ENCODE measurements at regions not wholly inside any gene's neighbourhood (a gene's known extent, or its start where the extent isn't known, plus 50 kb on each side); places are given as distances from the start of the nearest gene placed in this dataset.
"Not testable (repeated sequence)": the region's sequence is repeated elsewhere in the genome, so short reads cannot be mapped to it uniquely, and the experiment has no call there.

- H3K36me3 ChIP-seq (ENCODE audit: control insufficient read depth, insufficient read depth, low read length) = no peaks in the 10 kb centered on the region
- no peak overlapping the region for H3K4me3 ChIP-seq (ENCODE audit: low read length)
- no CpG with 5 or more reads among the region's 2 CpGs for WGBS (ENCODE audit: insufficient coverage)
- H3K27me3 ChIP-seq (ENCODE audit: control insufficient read depth, insufficient read depth, low read length) = no peaks in the 10 kb centered on the region
- DNase-seq = no peak
- H3K9me3 ChIP-seq (replicated peaks; ENCODE audit: control insufficient read depth, low read depth, low read length) = no peaks in the 10 kb centered on the region
- no peaks in the 10 kb centered on the region for H3K4me1 ChIP-seq (ENCODE audit: control insufficient read depth, insufficient read depth, low read length)
- no peak overlapping the region for H3K27ac ChIP-seq (ENCODE audit: low read length)
Observed at GRCh38 chr4:66785479-66785878, 759.8 kb downstream of the CENPC start.

- WGBS (ENCODE audit: insufficient coverage) = 87% methylated on average over 6 of the region's 18 CpGs
- not testable (repeated sequence) for H3K27me3 ChIP-seq (ENCODE audit: control insufficient read depth, insufficient read depth, low read length); H3K4me1 ChIP-seq (ENCODE audit: control insufficient read depth, insufficient read depth, low read length); DNase-seq; H3K36me3 ChIP-seq (ENCODE audit: control insufficient read depth, insufficient read depth, low read length); H3K4me3 ChIP-seq (ENCODE audit: low read length); H3K9me3 ChIP-seq (replicated peaks; ENCODE audit: control insufficient read depth, low read depth, low read length); H3K27ac ChIP-seq (ENCODE audit: low read length)
Observed at GRCh38 chr4:66782751-66783150, 762.6 kb downstream of the CENPC start.

- no peaks in the 10 kb centered on the region for H3K4me1 ChIP-seq (ENCODE audit: control insufficient read depth, insufficient read depth, low read length)
- no peak overlapping the region for H3K27ac ChIP-seq (ENCODE audit: low read length)
- H3K36me3 ChIP-seq (ENCODE audit: control insufficient read depth, insufficient read depth, low read length) = no peaks in the 10 kb centered on the region
- 100% methylated on average over 1 of the region's 2 CpGs for WGBS (ENCODE audit: insufficient coverage)
- DNase-seq = no peak
- H3K9me3 ChIP-seq (replicated peaks; ENCODE audit: control insufficient read depth, low read depth, low read length) = no peaks in the 10 kb centered on the region
- no peak overlapping the region for H3K4me3 ChIP-seq (ENCODE audit: low read length)
- no peaks in the 10 kb centered on the region for H3K27me3 ChIP-seq (ENCODE audit: control insufficient read depth, insufficient read depth, low read length)
Observed at GRCh38 chr4:66777097-66777496, 768.2 kb downstream of the CENPC start.

GRCh38 chr4:66769441-66769840 is 775.9 kb downstream of the CENPC start:
- H3K27ac ChIP-seq (ENCODE audit: low read length) = no peak overlapping the region
- H3K27me3 ChIP-seq (ENCODE audit: control insufficient read depth, insufficient read depth, low read length) = no peaks in the 10 kb centered on the region
- peaks cover 2% of the 10 kb centered on the region for H3K9me3 ChIP-seq (replicated peaks; ENCODE audit: control insufficient read depth, low read depth, low read length)
- H3K4me1 ChIP-seq (ENCODE audit: control insufficient read depth, insufficient read depth, low read length) = no peaks in the 10 kb centered on the region
- WGBS (ENCODE audit: insufficient coverage) = 36% methylated on average over 2 of the region's 4 CpGs
- H3K4me3 ChIP-seq (ENCODE audit: low read length) = no peak overlapping the region
- no peaks in the 10 kb centered on the region for H3K36me3 ChIP-seq (ENCODE audit: control insufficient read depth, insufficient read depth, low read length)
- no peak for DNase-seq

GRCh38 chr4:66767442-66767841 is 777.9 kb downstream of the CENPC start:
- H3K4me3 ChIP-seq (ENCODE audit: low read length) = no peak overlapping the region
- peaks cover 2% of the 10 kb centered on the region for H3K9me3 ChIP-seq (replicated peaks; ENCODE audit: control insufficient read depth, low read depth, low read length)
- WGBS (ENCODE audit: insufficient coverage) = no CpG with 5 or more reads among the region's 1 CpG
- DNase-seq = no peak
- no peaks in the 10 kb centered on the region for H3K27me3 ChIP-seq (ENCODE audit: control insufficient read depth, insufficient read depth, low read length)
- no peak overlapping the region for H3K27ac ChIP-seq (ENCODE audit: low read length)
- no peaks in the 10 kb centered on the region for H3K36me3 ChIP-seq (ENCODE audit: control insufficient read depth, insufficient read depth, low read length)
- no peaks in the 10 kb centered on the region for H3K4me1 ChIP-seq (ENCODE audit: control insufficient read depth, insufficient read depth, low read length)

- H3K27ac ChIP-seq (ENCODE audit: low read length) = no peak overlapping the region
- no peak for DNase-seq
- H3K36me3 ChIP-seq (ENCODE audit: control insufficient read depth, insufficient read depth, low read length) = no peaks in the 10 kb centered on the region
- H3K9me3 ChIP-seq (replicated peaks; ENCODE audit: control insufficient read depth, low read depth, low read length) = peaks cover 2% of the 10 kb centered on the region
- WGBS (ENCODE audit: insufficient coverage) = no CpG with 5 or more reads among the region's 1 CpG
- no peaks in the 10 kb centered on the region for H3K27me3 ChIP-seq (ENCODE audit: control insufficient read depth, insufficient read depth, low read length)
- H3K4me3 ChIP-seq (ENCODE audit: low read length) = no peak overlapping the region
- H3K4me1 ChIP-seq (ENCODE audit: control insufficient read depth, insufficient read depth, low read length) = no peaks in the 10 kb centered on the region
Observed at GRCh38 chr4:66766557-66766956, 778.7 kb downstream of the CENPC start.

GRCh38 chr4:66750273-66750672 is 795.0 kb downstream of the CENPC start:
- Histone ChIP-seq H3K4me3 (ENCODE audit: low read length) (no peak overlapping the region), H3K36me3 (ENCODE audit: control insufficient read depth, insufficient read depth, low read length) (no peaks in the 10 kb centered on the region), H3K27ac (ENCODE audit: low read length) (no peak overlapping the region), H3K4me1 (ENCODE audit: control insufficient read depth, insufficient read depth, low read length) (no peaks in the 10 kb centered on the region), H3K27me3 (ENCODE audit: control insufficient read depth, insufficient read depth, low read length) (no peaks in the 10 kb centered on the region), H3K9me3 (replicated peaks; ENCODE audit: control insufficient read depth, low read depth, low read length) (no peaks in the 10 kb centered on the region)
- no CpG with 5 or more reads among the region's 2 CpGs for WGBS (ENCODE audit: insufficient coverage)
- DNase-seq = no peak

GRCh38 chr4:66746918-66747317 is 798.4 kb downstream of the CENPC start:
- 97% methylated on average over 3 of the region's 4 CpGs for WGBS (ENCODE audit: insufficient coverage)
- DNase-seq; H3K36me3 ChIP-seq (ENCODE audit: control insufficient read depth, insufficient read depth, low read length); H3K27me3 ChIP-seq (ENCODE audit: control insufficient read depth, insufficient read depth, low read length); H3K27ac ChIP-seq (ENCODE audit: low read length); H3K4me3 ChIP-seq (ENCODE audit: low read length); H3K4me1 ChIP-seq (ENCODE audit: control insufficient read depth, insufficient read depth, low read length); H3K9me3 ChIP-seq (replicated peaks; ENCODE audit: control insufficient read depth, low read depth, low read length): not testable (repeated sequence)

GRCh38 chr4:66741081-66741480 is 804.2 kb downstream of the CENPC start:
- no peaks in the 10 kb centered on the region for H3K36me3 ChIP-seq (ENCODE audit: control insufficient read depth, insufficient read depth, low read length)
- DNase-seq = no peak
- H3K9me3 ChIP-seq (replicated peaks; ENCODE audit: control insufficient read depth, low read depth, low read length) = no peaks in the 10 kb centered on the region
- H3K4me1 ChIP-seq (ENCODE audit: control insufficient read depth, insufficient read depth, low read length) = no peaks in the 10 kb centered on the region
- H3K27ac ChIP-seq (ENCODE audit: low read length) = no peak overlapping the region
- H3K4me3 ChIP-seq (ENCODE audit: low read length) = no peak overlapping the region
- no CpG with 5 or more reads among the region's 2 CpGs for WGBS (ENCODE audit: insufficient coverage)
- H3K27me3 ChIP-seq (ENCODE audit: control insufficient read depth, insufficient read depth, low read length) = no peaks in the 10 kb centered on the region

GRCh38 chr4:66736606-66737005 is 808.7 kb downstream of the CENPC start:
- DNase-seq = no peak
- WGBS (ENCODE audit: insufficient coverage) = 100% methylated on average over 1 of the region's 3 CpGs

GRCh38 chr4:66728280-66728679 is 817.0 kb downstream of the CENPC start:
- peak; percentile 56 for DNase-seq

More at GRCh38 chr4:66736606-66737005, 808.7 kb downstream of the CENPC start:
- H3K4me1 ChIP-seq (ENCODE audit: control insufficient read depth, insufficient read depth, low read length) = no peaks in the 10 kb centered on the region
- H3K36me3 ChIP-seq (ENCODE audit: control insufficient read depth, insufficient read depth, low read length) = no peaks in the 10 kb centered on the region
- no peak overlapping the region for H3K4me3 ChIP-seq (ENCODE audit: low read length)
- H3K27me3 ChIP-seq (ENCODE audit: control insufficient read depth, insufficient read depth, low read length) = no peaks in the 10 kb centered on the region
- H3K27ac ChIP-seq (ENCODE audit: low read length) = no peak overlapping the region
- H3K9me3 ChIP-seq (replicated peaks; ENCODE audit: control insufficient read depth, low read depth, low read length) = no peaks in the 10 kb centered on the region

More at GRCh38 chr4:66728280-66728679, 817.0 kb downstream of the CENPC start:
- no peaks in the 10 kb centered on the region for H3K27me3 ChIP-seq (ENCODE audit: control insufficient read depth, insufficient read depth, low read length)
- 33% methylated on average over 1 of the region's 2 CpGs for WGBS (ENCODE audit: insufficient coverage)
- no peaks in the 10 kb centered on the region for H3K9me3 ChIP-seq (replicated peaks; ENCODE audit: control insufficient read depth, low read depth, low read length)
- H3K27ac ChIP-seq (ENCODE audit: low read length) = no peak overlapping the region
- no peak overlapping the region for H3K4me3 ChIP-seq (ENCODE audit: low read length)
- no peaks in the 10 kb centered on the region for H3K36me3 ChIP-seq (ENCODE audit: control insufficient read depth, insufficient read depth, low read length)
- no peaks in the 10 kb centered on the region for H3K4me1 ChIP-seq (ENCODE audit: control insufficient read depth, insufficient read depth, low read length)

Measured in muscle of leg (tissue), 3 donors.